ENCODE measurements at regions not wholly inside any gene's neighbourhood (a gene's known extent, or its start where the extent isn't known, plus 50 kb on each side); places are given as distances from the start of the nearest gene placed in this dataset.
"Not testable (repeated sequence)": the region's sequence is repeated elsewhere in the genome, so short reads cannot be mapped to it uniquely, and the experiment has no call there.

- TF ChIP-seq CTCF (conservative IDR thresholded peaks at IDR 0.05; ENCODE audit: control insufficient read depth, insufficient read depth, low read depth, low read length): no peak
- DNase-seq (ENCODE audit: low read depth): no peak
- no peak overlapping the region for H3K4me3 ChIP-seq (ENCODE audit: control insufficient read depth, low read depth, low read length)
These were observed 75.3 kb upstream of the SYT10 start for GRCh38 chr12:33514893-33515292.

GRCh38 chr12:33519566-33519965 is 79.9 kb upstream of the SYT10 start:
- no peak for DNase-seq (ENCODE audit: low read depth)
- no peak overlapping the region for H3K4me3 ChIP-seq (ENCODE audit: control insufficient read depth, low read depth, low read length)
- TF ChIP-seq CTCF (conservative IDR thresholded peaks at IDR 0.05; ENCODE audit: control insufficient read depth, insufficient read depth, low read depth, low read length): no peak

GRCh38 chr12:33520505-33521302 is 81.1 kb upstream of the SYT10 start:
- DNase-seq (ENCODE audit: low read depth); H3K4me3 ChIP-seq (ENCODE audit: control insufficient read depth, low read depth, low read length): not testable (repeated sequence)

- H3K4me3 ChIP-seq (ENCODE audit: control insufficient read depth, low read depth, low read length): no peak overlapping the region
- TF ChIP-seq CTCF (conservative IDR thresholded peaks at IDR 0.05; ENCODE audit: control insufficient read depth, insufficient read depth, low read depth, low read length): no peak
- DNase-seq (ENCODE audit: low read depth): no peak
These were observed 89.4 kb upstream of the SYT10 start for GRCh38 chr12:33529031-33529430.

GRCh38 chr12:33529810-33530209 is 90.2 kb upstream of the SYT10 start:
- no peak overlapping the region for H3K4me3 ChIP-seq (ENCODE audit: control insufficient read depth, low read depth, low read length)
- TF ChIP-seq CTCF (conservative IDR thresholded peaks at IDR 0.05; ENCODE audit: control insufficient read depth, insufficient read depth, low read depth, low read length): no peak
- no peak for DNase-seq (ENCODE audit: low read depth)

GRCh38 chr12:33531261-33531660 is 91.6 kb upstream of the SYT10 start:
- no peak for TF ChIP-seq CTCF (conservative IDR thresholded peaks at IDR 0.05; ENCODE audit: control insufficient read depth, insufficient read depth, low read depth, low read length)
- H3K4me3 ChIP-seq (ENCODE audit: control insufficient read depth, low read depth, low read length): no peak overlapping the region
- no peak for DNase-seq (ENCODE audit: low read depth)

- DNase-seq (ENCODE audit: low read depth): no peak
- H3K4me3 ChIP-seq (ENCODE audit: control insufficient read depth, low read depth, low read length): no peak overlapping the region
- no peak for TF ChIP-seq CTCF (conservative IDR thresholded peaks at IDR 0.05; ENCODE audit: control insufficient read depth, insufficient read depth, low read depth, low read length)
These were observed 93.9 kb upstream of the SYT10 start for GRCh38 chr12:33533527-33533926.

Data from fibroblast of mammary gland (primary cell).